ENCODE measurements at regions not wholly inside any gene's neighbourhood (a gene's known extent, or its start where the extent isn't known, plus 50 kb on each side); places are given as distances from the start of the nearest gene placed in this dataset.

DNA sequence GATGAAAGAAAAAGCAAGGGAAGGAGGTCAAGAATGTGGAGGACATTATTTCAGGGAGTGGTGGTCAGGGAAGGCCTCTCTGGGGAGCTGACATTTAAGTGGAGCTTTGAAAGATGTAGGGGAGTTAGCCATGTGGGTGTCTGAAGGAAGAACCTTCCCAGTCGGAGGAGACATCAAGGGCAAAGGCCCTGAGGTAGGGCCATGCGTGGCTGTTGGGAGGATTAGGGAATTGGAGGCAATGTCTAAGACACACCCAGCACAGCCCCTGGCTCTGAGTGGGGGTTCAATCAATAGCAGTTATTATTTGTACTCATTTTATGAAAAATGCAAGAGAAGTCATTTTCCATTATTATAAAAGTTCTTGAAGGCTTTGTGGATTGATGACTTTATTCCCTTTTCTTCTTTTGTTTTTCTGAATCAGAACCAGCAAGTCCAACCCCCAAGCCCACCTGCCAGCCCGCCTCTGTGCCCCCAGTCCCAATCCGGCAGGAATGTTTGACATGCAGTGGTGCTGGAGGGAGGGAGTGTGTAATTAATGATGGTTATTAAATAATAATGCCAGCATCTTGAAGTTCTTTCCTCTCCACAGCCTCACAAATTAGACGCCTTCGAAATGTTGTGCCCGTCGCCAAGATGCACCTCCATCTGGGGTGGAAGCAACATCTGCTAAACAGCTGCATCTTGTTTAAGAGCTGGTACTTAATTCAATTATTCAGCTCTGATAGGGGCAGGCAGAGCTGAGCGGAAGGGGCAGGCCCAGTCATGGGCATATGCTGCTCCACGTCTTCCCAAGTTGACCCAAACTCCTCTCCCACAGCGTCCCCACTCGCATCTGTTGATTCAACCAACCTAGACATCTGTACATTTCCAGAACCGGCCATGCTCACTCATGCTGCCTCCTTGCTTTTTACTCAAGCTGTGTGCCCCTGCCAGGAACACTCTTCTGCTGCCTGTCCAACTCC lies 81.3 kb upstream of the SIRPA start:
- H3K9ac ChIP-seq (ENCODE audit: low read length): no peak overlapping the region
- no peaks in the 10 kb centered on the region for H4K20me1 ChIP-seq (ENCODE audit: low read depth, low read length)
- H3K9me3 ChIP-seq (ENCODE audit: insufficient read depth, low read length): no peaks in the 10 kb centered on the region
- H3K27me3 ChIP-seq (ENCODE audit: low read length): no peaks in the 10 kb centered on the region
- no peaks in the 10 kb centered on the region for H3K9me2 ChIP-seq (replicated peaks; ENCODE audit: insufficient read depth, low read length)
- TF ChIP-seq, protein P1, sequence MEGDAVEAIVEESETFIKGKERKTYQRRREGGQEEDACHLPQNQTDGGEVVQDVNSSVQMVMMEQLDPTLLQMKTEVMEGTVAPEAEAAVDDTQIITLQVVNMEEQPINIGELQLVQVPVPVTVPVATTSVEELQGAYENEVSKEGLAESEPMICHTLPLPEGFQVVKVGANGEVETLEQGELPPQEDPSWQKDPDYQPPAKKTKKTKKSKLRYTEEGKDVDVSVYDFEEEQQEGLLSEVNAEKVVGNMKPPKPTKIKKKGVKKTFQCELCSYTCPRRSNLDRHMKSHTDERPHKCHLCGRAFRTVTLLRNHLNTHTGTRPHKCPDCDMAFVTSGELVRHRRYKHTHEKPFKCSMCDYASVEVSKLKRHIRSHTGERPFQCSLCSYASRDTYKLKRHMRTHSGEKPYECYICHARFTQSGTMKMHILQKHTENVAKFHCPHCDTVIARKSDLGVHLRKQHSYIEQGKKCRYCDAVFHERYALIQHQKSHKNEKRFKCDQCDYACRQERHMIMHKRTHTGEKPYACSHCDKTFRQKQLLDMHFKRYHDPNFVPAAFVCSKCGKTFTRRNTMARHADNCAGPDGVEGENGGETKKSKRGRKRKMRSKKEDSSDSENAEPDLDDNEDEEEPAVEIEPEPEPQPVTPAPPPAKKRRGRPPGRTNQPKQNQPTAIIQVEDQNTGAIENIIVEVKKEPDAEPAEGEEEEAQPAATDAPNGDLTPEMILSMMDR (IDR thresholded peaks at IDR 0.05; ENCODE audit: insufficient read depth, low read length, poor library complexity, severe bottlenecking): no peak
- TF ChIP-seq EZH2phosphoT487 (conservative IDR thresholded peaks at IDR 0.05; ENCODE audit: low read length): no peak
- H3K79me2 ChIP-seq (ENCODE audit: insufficient read depth, low read length): no peaks in the 10 kb centered on the region
- no peaks in the 10 kb centered on the region for H3K36me3 ChIP-seq (ENCODE audit: low read length)
- H2AFZ ChIP-seq (ENCODE audit: low read depth, low read length, severe bottlenecking): no peak overlapping the region
- H3K27ac ChIP-seq (ENCODE audit: low read depth, low read length): no peak overlapping the region
- H3K4me3 ChIP-seq (ENCODE audit: insufficient read depth, low read length, poor library complexity, severe bottlenecking): no peak overlapping the region
- H3K4me2 ChIP-seq (ENCODE audit: low read depth, low read length, poor library complexity, severe bottlenecking): no peak overlapping the region
- H3F3A ChIP-seq (ENCODE audit: insufficient read depth): no peaks in the 10 kb centered on the region

DNA sequence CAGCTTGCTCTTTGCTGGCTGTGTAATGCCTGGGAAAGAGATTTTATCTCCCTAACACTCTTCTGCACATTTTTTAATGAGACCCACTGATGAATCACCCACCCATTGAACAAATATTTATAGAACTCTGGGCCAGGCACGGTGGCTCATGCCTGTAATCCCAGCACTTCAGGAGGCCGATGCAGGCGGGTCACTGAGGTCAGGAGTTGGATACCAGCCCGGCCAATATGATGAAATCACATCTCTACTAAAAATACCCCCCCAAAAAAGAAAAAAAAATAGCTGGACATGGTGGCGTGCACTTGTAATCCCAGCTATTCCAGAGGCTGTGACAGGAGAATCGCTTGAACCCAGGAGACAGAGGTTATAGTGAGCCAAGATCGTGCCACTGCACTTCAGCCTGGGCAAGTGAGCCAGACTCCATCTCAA lies 82.1 kb upstream of the SIRPA start:
- Histone ChIP-seq H3K36me3 (ENCODE audit: low read length) (no peaks in the 10 kb centered on the region), H3K27me3 (ENCODE audit: low read length) (no peaks in the 10 kb centered on the region), H3K27ac (ENCODE audit: low read depth, low read length) (no peak overlapping the region), H3F3A (ENCODE audit: insufficient read depth) (no peaks in the 10 kb centered on the region), H3K4me3 (ENCODE audit: insufficient read depth, low read length, poor library complexity, severe bottlenecking) (no peak overlapping the region), H3K9me3 (ENCODE audit: insufficient read depth, low read length) (no peaks in the 10 kb centered on the region), H3K79me2 (ENCODE audit: insufficient read depth, low read length) (no peaks in the 10 kb centered on the region), H3K4me2 (ENCODE audit: low read depth, low read length, poor library complexity, severe bottlenecking) (no peak overlapping the region), H3K9me2 (replicated peaks; ENCODE audit: insufficient read depth, low read length) (no peaks in the 10 kb centered on the region), H4K20me1 (ENCODE audit: low read depth, low read length) (no peaks in the 10 kb centered on the region), H2AFZ (ENCODE audit: low read depth, low read length, severe bottlenecking) (no peak overlapping the region), H3K9ac (ENCODE audit: low read length) (no peak overlapping the region)
- TF ChIP-seq, protein P1 (IDR thresholded peaks at IDR 0.05; ENCODE audit: insufficient read depth, low read length, poor library complexity, severe bottlenecking): no peak
- no peak for TF ChIP-seq EZH2phosphoT487 (conservative IDR thresholded peaks at IDR 0.05; ENCODE audit: low read length)

DNA sequence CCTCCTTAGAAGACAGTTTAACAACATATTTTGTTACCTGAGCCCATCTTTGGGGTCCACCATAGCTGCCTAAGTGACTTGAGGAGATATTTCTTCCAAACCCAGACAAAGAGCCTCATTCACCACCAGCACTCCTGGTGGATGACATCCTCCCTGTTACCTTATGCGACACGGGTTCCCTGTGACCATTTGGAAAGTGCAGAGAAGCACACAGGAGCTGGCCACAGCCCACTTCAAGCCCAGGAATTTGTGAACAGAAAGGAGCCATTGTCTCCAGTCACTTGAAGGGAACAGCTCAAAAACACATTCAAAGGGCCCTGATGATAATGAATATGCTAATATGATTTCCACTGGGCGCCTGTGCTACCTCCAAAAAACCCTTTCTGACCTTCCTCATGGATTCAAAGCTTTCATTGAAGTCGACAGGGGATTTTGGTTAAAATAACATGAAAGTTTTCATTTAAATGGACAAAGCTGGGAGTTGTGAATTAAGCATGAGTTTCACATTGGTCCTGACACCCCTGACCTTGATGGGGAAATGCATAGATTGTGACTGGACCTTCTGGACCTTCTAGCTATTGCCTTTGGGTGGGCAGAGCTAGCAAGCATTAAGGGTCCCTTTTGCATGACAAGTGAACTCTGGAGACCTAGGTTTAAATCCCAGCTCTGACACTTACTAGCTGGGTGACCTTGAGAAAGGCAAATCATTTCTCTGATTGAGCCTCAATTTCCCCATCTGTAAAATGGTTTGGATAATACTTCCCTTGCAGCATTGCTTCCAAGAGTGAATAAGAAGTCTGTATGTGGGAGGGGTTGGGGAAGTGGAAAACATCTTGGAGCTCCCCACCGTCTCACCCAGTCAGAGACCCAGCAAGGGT lies 83.3 kb upstream of the SIRPA start:
- Histone ChIP-seq H3K27me3 (ENCODE audit: low read length) (no peaks in the 10 kb centered on the region), H3K27ac (ENCODE audit: low read depth, low read length) (no peak overlapping the region), H3K9ac (ENCODE audit: low read length) (no peak overlapping the region), H3K4me3 (ENCODE audit: insufficient read depth, low read length, poor library complexity, severe bottlenecking) (no peak overlapping the region), H3K9me2 (replicated peaks; ENCODE audit: insufficient read depth, low read length) (no peaks in the 10 kb centered on the region), H2AFZ (ENCODE audit: low read depth, low read length, severe bottlenecking) (no peak overlapping the region), H3K9me3 (ENCODE audit: insufficient read depth, low read length) (no peaks in the 10 kb centered on the region), H4K20me1 (ENCODE audit: low read depth, low read length) (no peaks in the 10 kb centered on the region), H3K79me2 (ENCODE audit: insufficient read depth, low read length) (no peaks in the 10 kb centered on the region), H3K4me2 (ENCODE audit: low read depth, low read length, poor library complexity, severe bottlenecking) (no peak overlapping the region), H3K36me3 (ENCODE audit: low read length) (no peaks in the 10 kb centered on the region), H3F3A (ENCODE audit: insufficient read depth) (no peaks in the 10 kb centered on the region)
- no peak for TF ChIP-seq EZH2phosphoT487 (conservative IDR thresholded peaks at IDR 0.05; ENCODE audit: low read length)
- TF ChIP-seq, protein P1 (IDR thresholded peaks at IDR 0.05; ENCODE audit: insufficient read depth, low read length, poor library complexity, severe bottlenecking): no peak
